ENCODE measurements at regions not wholly inside any gene's neighbourhood (a gene's known extent, or its start where the extent isn't known, plus 50 kb on each side); places are given as distances from the start of the nearest gene placed in this dataset.
A peak's percentile ranks its signal among the peaks of the same experiment; 100 is the strongest.

DNA sequence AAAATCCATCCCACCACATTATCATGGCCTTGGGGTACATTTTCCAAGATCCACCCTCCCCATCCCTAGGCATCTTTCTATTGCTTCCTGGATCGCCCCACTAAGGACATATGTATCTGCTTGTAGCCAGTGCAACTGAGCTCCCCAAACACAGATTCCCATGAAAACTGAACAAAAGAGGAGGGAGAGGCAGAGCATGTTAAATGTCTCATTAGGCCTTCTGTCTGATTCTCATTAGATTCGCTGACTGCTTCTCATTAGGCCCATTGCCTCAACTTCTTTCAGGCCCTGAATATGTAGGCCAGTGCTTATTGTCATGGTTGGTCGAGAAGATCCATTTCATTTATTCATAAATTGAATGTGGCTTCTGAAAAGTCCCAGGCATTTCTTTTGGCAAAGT is 698.9 kb downstream of the INHBA start:
- ATAC-seq (ENCODE audit: low read depth) (no peak), DNase-seq (no peak)
- Mint-ChIP-seq H3K9me3 (no peaks in the 10 kb centered on the region), H3K4me1 (no peaks in the 10 kb centered on the region), H3K27ac (no peak overlapping the region), H3K4me3 (no peak overlapping the region), H3K27me3 (no peaks in the 10 kb centered on the region), H3K36me3 (no peaks in the 10 kb centered on the region)
- POLR2A ChIA-PET, result no interaction called here

DNA sequence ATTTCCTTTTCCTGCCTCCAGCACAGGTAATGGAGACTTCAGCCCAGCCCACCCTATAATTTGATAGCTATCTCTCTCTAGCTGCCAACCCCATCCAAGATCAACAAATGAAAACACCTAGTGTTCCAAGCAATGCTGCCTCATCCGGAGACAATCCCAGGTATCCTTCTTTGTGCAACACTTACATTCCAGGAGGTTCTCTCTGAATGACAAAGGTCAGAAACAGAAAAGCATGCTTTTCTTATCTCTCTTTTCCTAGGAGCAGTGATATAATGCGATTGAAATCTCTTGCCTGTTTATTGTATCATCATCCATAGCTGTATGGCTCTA is 699.3 kb downstream of the INHBA start:
- no peak overlapping the region for H3K27ac Mint-ChIP-seq
- POLR2A ChIA-PET, result no interaction called here
- no peaks in the 10 kb centered on the region for H3K4me1 Mint-ChIP-seq
- H3K27me3 Mint-ChIP-seq, result no peaks in the 10 kb centered on the region
- no peak overlapping the region for H3K4me3 Mint-ChIP-seq
- DNase-seq (no peak), ATAC-seq (ENCODE audit: low read depth) (no peak)
- no peaks in the 10 kb centered on the region for H3K36me3 Mint-ChIP-seq
- H3K9me3 Mint-ChIP-seq, result no peaks in the 10 kb centered on the region

DNA sequence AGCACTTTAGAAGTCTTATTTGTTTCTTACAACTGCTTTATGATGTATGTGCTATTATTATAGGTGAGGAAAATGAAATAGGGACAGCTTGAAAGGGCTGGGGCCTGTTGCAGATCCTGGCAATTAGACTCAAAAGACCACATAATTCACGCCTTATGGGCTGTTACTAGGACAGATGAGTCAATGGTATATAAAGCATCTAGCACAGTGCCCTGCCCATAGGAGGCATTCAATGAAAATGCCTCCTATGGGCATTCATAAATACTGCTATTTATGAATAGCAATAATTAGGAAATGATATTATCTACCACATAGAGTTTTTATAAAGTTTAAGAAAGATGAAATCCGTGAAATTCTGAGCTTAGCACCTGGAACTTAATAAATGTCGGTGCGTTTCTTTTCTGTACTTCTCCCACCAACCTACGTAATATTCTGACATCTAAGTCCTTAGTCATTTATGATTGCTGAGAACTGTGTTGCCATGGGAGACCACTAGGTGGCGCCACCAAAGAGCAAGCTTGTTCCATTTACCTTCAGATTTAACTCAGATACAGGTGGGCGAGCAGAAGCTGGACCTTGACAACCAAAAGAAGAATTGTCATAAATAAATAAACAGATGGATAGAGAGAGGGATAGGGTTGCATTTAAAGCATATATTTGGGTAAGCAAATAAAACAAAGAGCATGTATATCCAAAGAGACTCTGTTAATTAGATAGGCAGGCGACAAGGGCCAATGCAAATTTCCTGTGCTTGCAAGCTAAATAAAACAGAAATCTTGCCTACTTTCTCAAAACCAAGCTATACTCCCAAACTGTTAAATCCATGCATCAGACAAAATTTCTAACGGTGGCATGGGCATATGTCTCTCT is 699.9 kb downstream of the INHBA start:
- Mint-ChIP-seq H3K4me3 (no peak overlapping the region), H3K9me3 (no peaks in the 10 kb centered on the region), H3K4me1 (no peaks in the 10 kb centered on the region), H3K27me3 (no peaks in the 10 kb centered on the region), H3K36me3 (no peaks in the 10 kb centered on the region), H3K27ac (no peak overlapping the region)
- DNase-seq (peak; percentile 44), ATAC-seq (ENCODE audit: low read depth) (no peak)
- POLR2A ChIA-PET, result no interaction called here

DNA sequence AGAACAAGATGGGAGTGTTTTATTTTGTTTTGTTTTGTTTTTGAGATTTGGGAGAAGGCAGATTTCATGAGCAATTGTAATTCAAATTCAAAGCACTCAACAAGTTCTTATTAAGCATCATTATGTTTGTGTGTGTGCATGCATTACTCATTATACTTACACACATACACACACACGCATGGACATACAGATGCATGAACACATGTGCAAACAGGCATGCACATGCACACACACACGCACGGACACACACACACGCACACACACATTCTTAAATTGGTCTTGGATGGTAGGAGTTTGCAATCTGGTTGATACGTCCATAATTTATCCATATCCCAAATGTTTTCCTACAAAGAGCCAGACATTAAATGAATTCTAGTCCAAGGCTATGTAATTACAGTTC is 702.8 kb downstream of the INHBA start:
- Mint-ChIP-seq H3K4me3 (no peak overlapping the region), H3K9me3 (peaks cover 2% of the 10 kb centered on the region), H3K36me3 (no peaks in the 10 kb centered on the region), H3K27ac (no peak overlapping the region), H3K27me3 (no peaks in the 10 kb centered on the region), H3K4me1 (no peaks in the 10 kb centered on the region)
- no peak for ATAC-seq (ENCODE audit: low read depth)
- POLR2A ChIA-PET, result no interaction called here
- no peak for DNase-seq

DNA sequence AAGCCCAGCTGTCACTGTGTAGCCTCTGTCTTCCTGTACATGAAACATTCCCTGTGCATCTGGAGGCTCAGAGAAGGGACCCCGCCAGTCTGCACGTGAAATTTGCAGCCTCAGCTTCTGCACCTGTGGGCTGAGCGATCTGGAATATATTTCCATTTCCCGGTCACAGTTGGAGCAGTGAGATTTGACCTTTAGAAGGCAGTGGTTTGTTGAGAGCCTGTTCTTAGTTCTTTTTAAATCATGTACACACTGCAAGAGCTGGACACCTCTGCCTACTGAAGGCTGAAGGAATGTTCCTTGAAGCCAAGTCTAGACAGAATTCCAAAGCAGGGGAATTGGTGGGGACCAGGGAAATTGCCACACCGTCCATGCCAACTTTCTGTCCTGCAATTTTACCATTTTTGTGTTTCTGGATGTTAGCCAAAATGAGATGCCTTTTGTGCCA is 706.6 kb downstream of the INHBA start:
- POLR2A ChIA-PET, result no interaction called here
- H3K4me3 Mint-ChIP-seq, result no peak overlapping the region
- H3K9me3 Mint-ChIP-seq, result peaks cover 6% of the 10 kb centered on the region
- H3K4me1 Mint-ChIP-seq, result no peaks in the 10 kb centered on the region
- H3K27me3 Mint-ChIP-seq, result peaks cover 2% of the 10 kb centered on the region
- no peak overlapping the region for H3K27ac Mint-ChIP-seq
- H3K36me3 Mint-ChIP-seq, result no peaks in the 10 kb centered on the region
- DNase-seq (no peak), ATAC-seq (ENCODE audit: low read depth) (no peak)

DNA sequence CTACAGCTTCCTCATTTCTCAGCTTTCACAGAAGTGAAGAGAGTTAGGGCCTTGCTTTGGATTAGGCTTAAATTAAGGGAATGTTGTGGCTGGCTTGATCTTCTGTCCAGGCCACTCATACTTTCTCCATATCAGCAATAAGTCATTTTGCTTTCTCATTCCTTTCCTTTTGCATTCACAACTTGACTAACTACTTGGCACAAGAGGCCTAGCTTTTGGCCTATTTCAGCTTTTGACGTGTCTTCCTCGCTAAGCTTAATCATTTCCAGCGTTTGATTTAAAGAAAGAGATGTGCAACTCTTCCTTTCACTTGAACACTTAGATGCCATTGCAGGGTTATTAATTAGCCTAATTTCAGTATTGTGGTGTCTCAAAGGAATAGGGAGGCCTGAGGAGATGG is 712.0 kb downstream of the INHBA start:
- Mint-ChIP-seq H3K36me3 (no peaks in the 10 kb centered on the region), H3K9me3 (peaks cover 4% of the 10 kb centered on the region), H3K4me1 (no peaks in the 10 kb centered on the region), H3K4me3 (no peak overlapping the region), H3K27ac (no peak overlapping the region), H3K27me3 (peaks cover 2% of the 10 kb centered on the region)
- DNase-seq, result no peak
- no peak for ATAC-seq (ENCODE audit: low read depth)
- POLR2A ChIA-PET, result no interaction called here

DNA sequence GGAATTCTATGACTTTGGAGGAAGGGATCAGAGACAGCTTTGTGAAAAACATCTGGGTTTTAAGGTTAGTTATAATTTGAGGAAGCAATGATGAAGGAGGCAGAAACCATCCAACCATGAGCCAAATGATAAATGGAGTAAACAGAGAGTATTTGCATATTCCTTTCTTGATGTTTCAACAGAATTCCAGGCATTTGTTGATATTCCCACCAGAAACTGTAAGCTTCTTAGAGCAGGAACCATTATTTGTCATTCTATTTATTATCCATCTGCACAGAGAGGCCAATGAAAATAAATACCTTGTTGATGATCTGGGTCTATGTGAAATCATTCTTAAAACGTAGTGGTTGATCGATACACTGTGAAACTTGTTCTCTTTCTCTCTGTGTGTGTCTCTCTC is 715.3 kb downstream of the INHBA start:
- H3K27me3 Mint-ChIP-seq, result no peaks in the 10 kb centered on the region
- no peaks in the 10 kb centered on the region for H3K9me3 Mint-ChIP-seq
- no peak overlapping the region for H3K4me3 Mint-ChIP-seq
- DNase-seq (no peak), ATAC-seq (ENCODE audit: low read depth) (no peak)
- POLR2A ChIA-PET, result no interaction called here
- no peak overlapping the region for H3K27ac Mint-ChIP-seq
- no peaks in the 10 kb centered on the region for H3K36me3 Mint-ChIP-seq
- H3K4me1 Mint-ChIP-seq, result no peaks in the 10 kb centered on the region

DNA sequence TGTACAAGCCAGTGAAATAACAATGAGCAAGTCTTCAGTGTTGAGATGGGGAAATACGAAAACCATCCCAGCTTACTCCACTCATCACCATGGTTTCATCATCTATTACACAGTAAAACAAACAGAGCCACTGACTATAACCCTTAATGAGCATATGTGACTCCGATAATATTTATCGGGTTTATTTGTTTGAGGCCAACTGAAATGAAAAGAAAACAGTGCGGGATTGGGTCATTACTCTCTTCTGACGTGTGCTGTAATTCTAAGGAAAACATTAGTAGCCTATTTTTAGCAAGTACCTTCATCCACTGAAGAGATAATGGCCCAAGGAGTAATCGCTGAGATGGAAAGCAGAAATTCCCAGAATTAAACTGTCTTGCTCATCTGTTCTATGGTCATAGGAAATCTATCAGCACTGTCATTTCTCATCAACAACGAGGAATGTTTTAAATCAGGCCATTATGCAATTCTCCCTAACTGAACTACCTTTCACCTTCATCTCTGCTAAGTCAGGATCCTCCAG is 716.5 kb downstream of the INHBA start:
- Mint-ChIP-seq H3K9me3 (no peaks in the 10 kb centered on the region), H3K36me3 (no peaks in the 10 kb centered on the region), H3K4me1 (no peaks in the 10 kb centered on the region), H3K27ac (no peak overlapping the region), H3K4me3 (no peak overlapping the region), H3K27me3 (no peaks in the 10 kb centered on the region)
- DNase-seq (no peak), ATAC-seq (ENCODE audit: low read depth) (no peak)
- POLR2A ChIA-PET, result no interaction called here

DNA sequence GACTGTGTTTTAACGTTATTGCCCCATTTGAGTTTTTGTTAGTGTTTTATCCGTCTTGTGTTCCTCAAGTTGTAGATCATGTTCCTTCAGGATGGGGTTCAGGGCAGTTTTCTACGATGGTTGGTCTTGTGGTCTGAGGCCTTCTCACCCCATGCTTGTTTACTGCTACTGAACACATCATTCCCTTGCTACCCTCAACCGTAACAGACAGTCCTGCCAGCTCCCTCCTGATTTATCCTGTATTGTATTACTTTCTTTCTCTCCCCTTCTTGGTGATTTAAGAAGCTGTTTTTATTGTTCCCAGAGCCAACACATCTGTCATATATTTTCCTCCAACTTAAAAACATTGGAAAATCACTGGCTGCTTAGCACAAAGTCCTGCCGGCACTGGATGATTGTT is 719.8 kb downstream of the INHBA start:
- POLR2A ChIA-PET, result no interaction called here
- no peaks in the 10 kb centered on the region for H3K4me1 Mint-ChIP-seq
- H3K4me3 Mint-ChIP-seq, result no peak overlapping the region

DNA sequence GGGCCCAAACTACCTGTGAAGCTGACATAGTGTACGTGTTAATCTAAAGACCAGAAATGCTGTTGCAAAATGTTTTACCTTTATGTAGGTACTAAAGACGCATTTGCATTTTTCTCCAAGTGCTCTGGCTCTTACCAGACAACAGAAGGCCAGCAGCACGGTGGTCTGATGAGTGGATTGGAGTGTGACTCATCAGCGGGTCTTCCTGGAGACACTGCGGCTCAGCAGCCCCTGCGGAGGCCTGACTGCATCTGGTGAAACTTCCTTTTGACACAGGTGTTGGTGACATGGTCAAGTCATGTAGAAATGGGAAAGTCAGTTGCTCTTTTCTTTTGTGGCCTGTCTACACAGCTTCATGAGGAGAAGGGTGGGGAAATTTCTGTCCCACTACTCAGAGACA is 723.6 kb downstream of the INHBA start:
- no peak for DNase-seq
- H3K27me3 Mint-ChIP-seq, result no peaks in the 10 kb centered on the region
- H3K4me1 Mint-ChIP-seq, result no peaks in the 10 kb centered on the region
- POLR2A ChIA-PET, result no interaction called here
- H3K9me3 Mint-ChIP-seq, result peaks cover 2% of the 10 kb centered on the region
- no peak overlapping the region for H3K27ac Mint-ChIP-seq
- H3K36me3 Mint-ChIP-seq, result no peaks in the 10 kb centered on the region
- ATAC-seq (ENCODE audit: low read depth), result no peak
- H3K4me3 Mint-ChIP-seq, result no peak overlapping the region

More for the DNA sequence above, 719.8 kb downstream of the INHBA start:
- ATAC-seq (ENCODE audit: low read depth) (no peak), DNase-seq (no peak)
- H3K27me3 Mint-ChIP-seq, result no peaks in the 10 kb centered on the region
- no peak overlapping the region for H3K27ac Mint-ChIP-seq
- no peaks in the 10 kb centered on the region for H3K36me3 Mint-ChIP-seq
- H3K9me3 Mint-ChIP-seq, result peaks cover 2% of the 10 kb centered on the region

DNA sequence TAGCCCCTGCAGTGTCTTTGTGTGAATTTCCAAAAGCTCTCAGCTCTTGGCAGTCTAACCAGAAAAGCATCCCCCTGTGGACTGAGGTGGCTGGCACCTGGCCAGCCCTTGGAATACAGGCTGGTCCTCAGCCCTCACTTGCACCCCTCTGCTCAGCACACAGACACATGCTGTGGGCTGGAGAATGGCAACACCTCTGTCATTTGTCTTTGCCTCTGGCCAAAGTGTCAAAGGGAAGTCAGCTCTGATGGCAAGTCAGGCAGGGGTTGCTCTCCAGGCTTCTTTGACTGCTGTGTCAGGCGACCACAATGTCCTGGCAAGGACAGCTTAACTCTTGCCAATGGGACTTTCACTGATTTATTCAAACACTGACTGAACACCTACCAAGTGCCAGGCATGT is 724.8 kb downstream of the INHBA start:
- ATAC-seq (ENCODE audit: low read depth) (no peak), DNase-seq (no peak)
- POLR2A ChIA-PET, result no interaction called here
- H3K4me3 Mint-ChIP-seq, result no peak overlapping the region
- H3K27ac Mint-ChIP-seq, result no peak overlapping the region
- H3K9me3 Mint-ChIP-seq, result peaks cover 2% of the 10 kb centered on the region
- no peaks in the 10 kb centered on the region for H3K36me3 Mint-ChIP-seq
- no peaks in the 10 kb centered on the region for H3K4me1 Mint-ChIP-seq
- H3K27me3 Mint-ChIP-seq, result no peaks in the 10 kb centered on the region

DNA sequence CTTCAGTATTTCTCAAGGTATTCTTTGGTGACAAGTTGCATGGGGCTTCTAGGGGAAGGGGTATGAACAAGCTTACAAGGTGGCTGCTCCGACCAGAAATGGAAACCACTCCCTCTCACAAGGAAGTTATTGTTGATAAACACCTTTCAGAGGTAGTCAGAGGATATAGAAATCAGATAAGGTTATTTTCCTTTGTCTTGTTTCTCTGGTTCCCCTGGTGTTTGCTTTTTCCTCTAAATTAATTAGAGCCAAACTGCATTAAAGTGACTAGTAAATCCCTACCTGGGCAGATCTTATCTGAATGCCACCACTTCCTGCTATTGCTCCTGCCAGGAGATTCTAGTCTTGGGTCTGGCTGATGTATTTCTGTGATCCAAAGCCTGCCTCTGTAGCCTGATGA is 725.4 kb downstream of the INHBA start:
- ATAC-seq (ENCODE audit: low read depth) (no peak), DNase-seq (no peak)
- Mint-ChIP-seq H3K9me3 (peaks cover 2% of the 10 kb centered on the region), H3K4me1 (no peaks in the 10 kb centered on the region), H3K36me3 (no peaks in the 10 kb centered on the region), H3K27me3 (no peaks in the 10 kb centered on the region), H3K27ac (no peak overlapping the region), H3K4me3 (no peak overlapping the region)
- POLR2A ChIA-PET, result no interaction called here

DNA sequence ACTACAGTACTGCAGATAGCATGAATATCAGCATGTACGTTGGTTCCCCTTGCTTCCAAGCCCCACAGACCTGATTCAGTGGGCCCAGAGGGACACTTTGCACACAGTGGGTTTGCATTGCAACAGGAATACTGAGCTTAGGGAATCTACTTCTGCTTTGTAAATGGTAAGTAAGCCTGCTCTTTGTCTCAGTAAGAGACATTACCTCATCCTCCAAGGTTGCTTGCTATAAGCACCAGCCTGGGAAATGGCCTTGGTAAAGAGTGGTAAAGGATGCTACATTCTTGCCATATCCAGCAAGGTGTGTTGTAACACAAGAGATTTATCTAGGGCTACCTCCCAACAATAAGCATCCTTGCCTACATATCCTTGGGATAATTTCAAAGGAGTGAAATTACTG is 730.5 kb downstream of the INHBA start:
- ATAC-seq (ENCODE audit: low read depth), result no peak
- Mint-ChIP-seq H3K9me3 (no peaks in the 10 kb centered on the region), H3K4me1 (no peaks in the 10 kb centered on the region)

DNA sequence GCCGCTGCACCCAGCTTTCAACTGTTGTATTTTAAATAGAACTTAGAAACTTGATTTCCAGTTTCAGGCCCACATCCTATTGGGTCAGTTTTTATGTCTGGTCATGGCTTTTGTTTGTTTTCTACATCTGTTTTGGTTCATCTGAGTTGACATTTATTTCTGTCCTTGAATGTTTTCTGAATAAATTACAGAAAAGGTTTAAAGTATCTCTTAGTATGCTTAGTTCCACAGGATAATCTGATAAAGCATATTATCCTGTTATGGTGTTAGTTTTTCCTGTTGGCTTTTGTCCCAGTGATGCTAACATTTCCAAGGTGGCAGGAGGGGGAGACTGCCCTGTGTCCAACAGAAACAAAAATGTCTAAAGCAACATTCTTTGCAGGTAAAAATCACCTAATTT is 733.2 kb downstream of the INHBA start:
- Mint-ChIP-seq H3K9me3 (no peaks in the 10 kb centered on the region), H3K27me3 (no peaks in the 10 kb centered on the region), H3K36me3 (no peaks in the 10 kb centered on the region), H3K4me3 (no peak overlapping the region), H3K27ac (no peak overlapping the region), H3K4me1 (no peaks in the 10 kb centered on the region)
- ATAC-seq (ENCODE audit: low read depth), result no peak
- no peak for DNase-seq
- POLR2A ChIA-PET, result no interaction called here

More for the DNA sequence above, 730.5 kb downstream of the INHBA start:
- Mint-ChIP-seq H3K36me3 (no peaks in the 10 kb centered on the region), H3K27ac (no peak overlapping the region), H3K27me3 (no peaks in the 10 kb centered on the region), H3K4me3 (no peak overlapping the region)
- no peak for DNase-seq
- POLR2A ChIA-PET, result no interaction called here
